ENCODE measurements at regions not wholly inside any gene's neighbourhood (a gene's known extent, or its start where the extent isn't known, plus 50 kb on each side); places are given as distances from the start of the nearest gene placed in this dataset.

DNA sequence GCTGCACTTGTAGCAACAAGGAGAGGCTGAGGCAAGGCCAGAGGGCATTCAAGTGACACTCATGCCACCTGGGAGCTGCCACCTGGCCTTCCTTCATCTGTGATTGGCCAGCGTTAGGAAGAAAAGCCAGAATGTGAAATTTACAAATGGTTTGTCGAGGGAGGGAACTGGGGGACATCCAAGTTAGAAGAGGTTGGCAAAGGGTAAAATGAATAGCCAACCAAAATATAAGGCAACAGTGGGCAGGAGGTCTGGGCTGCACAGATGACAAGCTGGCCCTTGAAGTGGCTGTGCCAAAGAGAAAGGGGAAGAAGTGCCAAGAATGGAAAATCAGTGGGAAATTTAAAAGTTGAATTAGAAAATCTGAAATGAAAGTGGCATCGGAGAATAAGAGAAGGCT is 221.4 kb downstream of the C11orf91 start:
- peaks cover 0 to 25% (median 4%) of the 10 kb centered on the region in 9 donors for H3K27me3 ChIP-seq
- DNase-seq, result no peak
- no peak for ATAC-seq
- no peak overlapping the region for H3K27ac ChIP-seq
- H3K36me3 ChIP-seq, result no peaks in the 10 kb centered on the region
- peaks cover 0 to 5% (median 0%) of the 10 kb centered on the region in 12 donors for H3K4me1 ChIP-seq
- TF ChIP-seq POLR2A (IDR thresholded peaks at IDR 0.05), result no peak
- TF ChIP-seq, protein P1, sequence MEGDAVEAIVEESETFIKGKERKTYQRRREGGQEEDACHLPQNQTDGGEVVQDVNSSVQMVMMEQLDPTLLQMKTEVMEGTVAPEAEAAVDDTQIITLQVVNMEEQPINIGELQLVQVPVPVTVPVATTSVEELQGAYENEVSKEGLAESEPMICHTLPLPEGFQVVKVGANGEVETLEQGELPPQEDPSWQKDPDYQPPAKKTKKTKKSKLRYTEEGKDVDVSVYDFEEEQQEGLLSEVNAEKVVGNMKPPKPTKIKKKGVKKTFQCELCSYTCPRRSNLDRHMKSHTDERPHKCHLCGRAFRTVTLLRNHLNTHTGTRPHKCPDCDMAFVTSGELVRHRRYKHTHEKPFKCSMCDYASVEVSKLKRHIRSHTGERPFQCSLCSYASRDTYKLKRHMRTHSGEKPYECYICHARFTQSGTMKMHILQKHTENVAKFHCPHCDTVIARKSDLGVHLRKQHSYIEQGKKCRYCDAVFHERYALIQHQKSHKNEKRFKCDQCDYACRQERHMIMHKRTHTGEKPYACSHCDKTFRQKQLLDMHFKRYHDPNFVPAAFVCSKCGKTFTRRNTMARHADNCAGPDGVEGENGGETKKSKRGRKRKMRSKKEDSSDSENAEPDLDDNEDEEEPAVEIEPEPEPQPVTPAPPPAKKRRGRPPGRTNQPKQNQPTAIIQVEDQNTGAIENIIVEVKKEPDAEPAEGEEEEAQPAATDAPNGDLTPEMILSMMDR (IDR thresholded peaks at IDR 0.05), result no peak
- intact Hi-C loops (cut with DNase I), result no loop called here
- no peaks in the 10 kb centered on the region for H3K9me3 ChIP-seq
- WGBS, 4 donors, result 92 to 96% (median 93%) methylated on average over 3 of the region's 3 CpGs
- H3K4me3 ChIP-seq, result no peak overlapping the region

- H3K4me3 ChIP-seq, result no peak overlapping the region
- H3K9me3 ChIP-seq, result no peaks in the 10 kb centered on the region
- TF ChIP-seq POLR2A (IDR thresholded peaks at IDR 0.05), result no peak
- TF ChIP-seq, protein P1 (IDR thresholded peaks at IDR 0.05), result no peak
- no peak overlapping the region for H3K27ac ChIP-seq
- no peak for ATAC-seq
- WGBS, 4 donors, result 50 to 63% (median 59%) methylated on average over 7 of the region's 7 CpGs
- DNase-seq, result no peak
- H3K4me1 ChIP-seq, result peaks cover 0 to 5% (median 0%) of the 10 kb centered on the region in 12 donors
- intact Hi-C loops (cut with DNase I), result no loop called here
- no peaks in the 10 kb centered on the region for H3K36me3 ChIP-seq
- H3K27me3 ChIP-seq, result peaks cover 0 to 26% (median 4%) of the 10 kb centered on the region in 9 donors
Observed at GRCh38 chr11:33478111-33478573, 221.0 kb downstream of the HIPK3 start.

- Histone ChIP-seq H3K4me1 (peaks cover 0 to 5% (median 0%) of the 10 kb centered on the region in 12 donors), H3K27ac (no peak overlapping the region), H3K27me3 (peaks cover 0 to 26% (median 4%) of the 10 kb centered on the region in 9 donors), H3K4me3 (no peak overlapping the region), H3K36me3 (no peaks in the 10 kb centered on the region), H3K9me3 (no peaks in the 10 kb centered on the region)
- ATAC-seq (no peak), DNase-seq (no peak)
- 82 to 90% (median 86%) methylated on average over 6 of the region's 6 CpGs for WGBS, 4 donors
- intact Hi-C loops (cut with DNase I), result no loop called here
- no peak for TF ChIP-seq POLR2A (IDR thresholded peaks at IDR 0.05)
- TF ChIP-seq, protein P1 (IDR thresholded peaks at IDR 0.05), result no peak
Observed at GRCh38 chr11:33476945-33477606, 219.9 kb downstream of the HIPK3 start.

GRCh38 chr11:33475993-33476392 is 218.8 kb downstream of the HIPK3 start:
- Histone ChIP-seq H3K4me3 (no peak overlapping the region), H3K4me1 (peaks cover 0 to 5% (median 0%) of the 10 kb centered on the region in 12 donors), H3K27me3 (peaks cover 0 to 19% (median 7%) of the 10 kb centered on the region in 9 donors), H3K27ac (no peak overlapping the region), H3K36me3 (no peaks in the 10 kb centered on the region), H3K9me3 (no peaks in the 10 kb centered on the region)
- no peak for TF ChIP-seq POLR2A (IDR thresholded peaks at IDR 0.05)
- TF ChIP-seq, protein P1 (IDR thresholded peaks at IDR 0.05), result no peak
- DNase-seq, result peak in 1 of 5 donors; percentile 10
- ATAC-seq, result no peak
- intact Hi-C loops (cut with DNase I), result no loop called here
- WGBS, 4 donors, result 28 to 38% (median 33%) methylated on average over 5 of the region's 5 CpGs

Data from heart left ventricle (tissue), 16 donors.